Activated gamma-delta T cell treated with Interleukin-2 at 50 U/mL for 16 hours (primary cell): ENCODE measurements at regions not wholly inside any gene's neighbourhood (a gene's known extent, or its start where the extent isn't known, plus 50 kb on each side); places are given as distances from the start of the nearest gene placed in this dataset.

Experiments used
- DNase-seq: peaks from one replicate; pipeline ENCODE4 v3.0.0-alpha.2; 2020

- no peak for DNase-seq
Observed at GRCh38 chr5:61653807-61654580, 321.9 kb downstream of the ZSWIM6 start.

- DNase-seq, result no peak
Observed at GRCh38 chr5:61654876-61655275, 322.8 kb downstream of the ZSWIM6 start.

GRCh38 chr5:61657010-61657409 lies 325.0 kb downstream of the ZSWIM6 start:
- no peak for DNase-seq

- DNase-seq, result no peak
Observed at GRCh38 chr5:61657686-61658085, 325.6 kb downstream of the ZSWIM6 start.

- peak; percentile 86 for DNase-seq
Observed at GRCh38 chr5:61658592-61659008, 326.5 kb downstream of the ZSWIM6 start.

- no peak for DNase-seq
Observed at GRCh38 chr5:61659221-61659696, 327.2 kb downstream of the ZSWIM6 start.

GRCh38 chr5:61662670-61663069 lies 330.6 kb downstream of the ZSWIM6 start:
- no peak for DNase-seq

- DNase-seq, result no peak
Observed at GRCh38 chr5:61666064-61666621, 334.1 kb downstream of the ZSWIM6 start.

- no peak for DNase-seq
Observed at GRCh38 chr5:61667525-61668218, 335.6 kb downstream of the ZSWIM6 start.

- DNase-seq, result no peak
Observed at GRCh38 chr5:61669531-61669930, 337.5 kb downstream of the ZSWIM6 start.

- no peak for DNase-seq
Observed at GRCh38 chr5:61670941-61671340, 338.9 kb downstream of the ZSWIM6 start.

GRCh38 chr5:61673007-61673735 lies 341.1 kb downstream of the ZSWIM6 start:
- no peak for DNase-seq

GRCh38 chr5:61674378-61674777 lies 342.3 kb downstream of the ZSWIM6 start:
- DNase-seq, result no peak

- DNase-seq, result no peak
Observed at GRCh38 chr5:61675015-61675692, 343.1 kb downstream of the ZSWIM6 start.

- DNase-seq, result no peak
Observed at GRCh38 chr5:61677220-61677619, 345.2 kb downstream of the ZSWIM6 start.

GRCh38 chr5:61678966-61679365 lies 346.9 kb downstream of the ZSWIM6 start:
- no peak for DNase-seq

GRCh38 chr5:61679562-61679961 lies 347.5 kb downstream of the ZSWIM6 start:
- no peak for DNase-seq

- no peak for DNase-seq
Observed at GRCh38 chr5:61680247-61680646, 348.2 kb downstream of the ZSWIM6 start.

- no peak for DNase-seq
Observed at GRCh38 chr5:61683148-61683547, 351.1 kb downstream of the ZSWIM6 start.

- no peak for DNase-seq
Observed at GRCh38 chr5:61683926-61684325, 351.9 kb downstream of the ZSWIM6 start.

- DNase-seq, result no peak
Observed at GRCh38 chr5:61686491-61687257, 354.6 kb downstream of the ZSWIM6 start.

GRCh38 chr5:61687371-61687770 lies 355.3 kb downstream of the ZSWIM6 start:
- DNase-seq, result no peak
